OCI-LY7 (cell line): ENCODE measurements at regions not wholly inside any gene's neighbourhood (a gene's known extent, or its start where the extent isn't known, plus 50 kb on each side); places are given as distances from the start of the nearest gene placed in this dataset.

Experiments used
- CTCF ChIP-seq: fragments of 200-600 bp; sonication (generic); conservative IDR thresholded peaks from 2 replicates; pipeline ENCODE4 v1.5.1; 2014; ENCODE audit warnings: mild to moderate bottlenecking, antibody characterized with exemption, low read length, moderate library complexity, mixed read lengths
- EZH2phosphoT487 ChIP-seq: fragments of 200-600 bp; sonication (generic); IDR thresholded peaks from 2 replicates; pipeline ENCODE4 v1.6.1; 2018; ENCODE audit warnings: low read depth, borderline replicate concordance, mild to moderate bottlenecking, mixed run types, antibody characterized with exemption, low read length, moderate library complexity, mixed read lengths

DNA sequence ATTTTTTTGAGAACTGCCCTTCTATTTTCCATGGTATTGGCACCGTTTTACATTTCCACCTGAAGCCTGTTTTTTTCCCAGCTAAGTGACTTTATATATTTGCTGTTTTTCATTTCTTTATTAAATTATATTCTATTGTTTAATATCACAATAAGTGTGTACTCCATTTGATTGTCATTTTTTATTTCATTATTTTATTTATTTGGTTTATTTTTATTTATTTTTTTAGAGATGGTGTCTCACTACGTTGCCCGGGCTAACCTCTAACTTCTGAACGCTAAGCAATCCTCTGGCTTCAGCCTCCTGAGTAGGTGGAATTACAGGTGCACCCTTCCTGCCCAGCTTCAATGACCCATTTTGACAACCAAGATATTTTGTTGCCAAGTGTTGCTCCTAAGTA is 202.6 kb downstream of the SIM1 start:
- TF ChIP-seq CTCF (no peak), EZH2phosphoT487 (no peak)
